ENCODE measurements at regions not wholly inside any gene's neighbourhood (a gene's known extent, or its start where the extent isn't known, plus 50 kb on each side); places are given as distances from the start of the nearest gene placed in this dataset.
"Not testable (repeated sequence)": the region's sequence is repeated elsewhere in the genome, so short reads cannot be mapped to it uniquely, and the experiment has no call there.

DNA sequence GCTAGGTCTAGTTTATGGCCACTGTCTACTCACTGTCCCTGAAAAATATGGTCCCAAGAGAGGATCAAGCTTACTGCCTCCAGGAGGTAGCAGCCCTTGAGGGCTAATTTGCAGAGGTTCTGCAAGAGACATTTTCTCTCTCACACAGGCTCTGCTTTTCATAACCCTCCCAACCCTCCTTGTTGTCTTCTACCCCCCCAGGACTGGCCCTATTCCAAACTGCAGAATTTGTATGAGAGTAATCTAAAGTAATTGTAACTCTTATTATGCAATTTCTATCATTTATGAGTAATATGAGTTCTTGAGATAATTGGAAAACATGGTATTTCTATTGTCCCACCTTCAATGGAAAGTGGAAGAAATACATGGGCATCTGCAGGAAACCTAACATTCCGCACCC, 70.4 kb upstream of the CD55 start:
- H3K27me3 ChIP-seq (ENCODE audit: control insufficient read depth, insufficient read depth, low read length): no peaks in the 10 kb centered on the region
- H3K36me3 ChIP-seq (ENCODE audit: control insufficient read depth, insufficient read depth, low read length): no peaks in the 10 kb centered on the region
- DNase-seq (ENCODE audit: low read depth): no peak
- TF ChIP-seq, protein P1, sequence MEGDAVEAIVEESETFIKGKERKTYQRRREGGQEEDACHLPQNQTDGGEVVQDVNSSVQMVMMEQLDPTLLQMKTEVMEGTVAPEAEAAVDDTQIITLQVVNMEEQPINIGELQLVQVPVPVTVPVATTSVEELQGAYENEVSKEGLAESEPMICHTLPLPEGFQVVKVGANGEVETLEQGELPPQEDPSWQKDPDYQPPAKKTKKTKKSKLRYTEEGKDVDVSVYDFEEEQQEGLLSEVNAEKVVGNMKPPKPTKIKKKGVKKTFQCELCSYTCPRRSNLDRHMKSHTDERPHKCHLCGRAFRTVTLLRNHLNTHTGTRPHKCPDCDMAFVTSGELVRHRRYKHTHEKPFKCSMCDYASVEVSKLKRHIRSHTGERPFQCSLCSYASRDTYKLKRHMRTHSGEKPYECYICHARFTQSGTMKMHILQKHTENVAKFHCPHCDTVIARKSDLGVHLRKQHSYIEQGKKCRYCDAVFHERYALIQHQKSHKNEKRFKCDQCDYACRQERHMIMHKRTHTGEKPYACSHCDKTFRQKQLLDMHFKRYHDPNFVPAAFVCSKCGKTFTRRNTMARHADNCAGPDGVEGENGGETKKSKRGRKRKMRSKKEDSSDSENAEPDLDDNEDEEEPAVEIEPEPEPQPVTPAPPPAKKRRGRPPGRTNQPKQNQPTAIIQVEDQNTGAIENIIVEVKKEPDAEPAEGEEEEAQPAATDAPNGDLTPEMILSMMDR (IDR thresholded peaks at IDR 0.05; ENCODE audit: insufficient read depth, low read depth, low read length): no peak
- POLR2A ChIA-PET: no interaction called here
- no peak overlapping the region for H3K4me3 ChIP-seq (ENCODE audit: low read depth, low read length)
- CTCF ChIA-PET: interaction anchor here (1.5 kb wide), 1 partner anchor 154 kb away, joined by 5 read pairs; no protein-coding TSS in a partner anchor

DNA sequence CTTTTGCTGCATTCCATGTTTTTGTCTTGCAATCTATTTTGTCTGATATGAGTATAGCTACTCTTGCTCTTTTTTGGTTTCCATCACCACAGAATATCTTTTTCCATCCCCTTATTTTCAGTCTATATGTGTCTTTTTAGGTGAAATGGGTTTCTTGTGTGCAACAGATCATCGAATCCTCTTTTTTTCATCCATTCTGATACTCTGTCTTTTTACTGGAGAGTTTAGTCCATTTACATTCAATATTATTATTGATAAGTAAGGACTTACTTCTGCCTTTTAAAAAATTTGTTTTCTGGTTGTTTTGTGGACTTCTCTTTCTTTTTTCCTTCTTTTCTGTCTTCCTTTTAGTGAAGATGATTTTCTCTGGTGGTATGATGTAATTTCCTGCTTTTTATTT, 64.6 kb upstream of the CD55 start:
- ChIA-PET POLR2A (no interaction called here), CTCF (interaction anchor here (2.5 kb wide), 1 partner anchor 148 kb away, joined by 7 read pairs; no protein-coding TSS in a partner anchor)
- no peak overlapping the region for H3K4me3 ChIP-seq (ENCODE audit: low read depth, low read length)

DNA sequence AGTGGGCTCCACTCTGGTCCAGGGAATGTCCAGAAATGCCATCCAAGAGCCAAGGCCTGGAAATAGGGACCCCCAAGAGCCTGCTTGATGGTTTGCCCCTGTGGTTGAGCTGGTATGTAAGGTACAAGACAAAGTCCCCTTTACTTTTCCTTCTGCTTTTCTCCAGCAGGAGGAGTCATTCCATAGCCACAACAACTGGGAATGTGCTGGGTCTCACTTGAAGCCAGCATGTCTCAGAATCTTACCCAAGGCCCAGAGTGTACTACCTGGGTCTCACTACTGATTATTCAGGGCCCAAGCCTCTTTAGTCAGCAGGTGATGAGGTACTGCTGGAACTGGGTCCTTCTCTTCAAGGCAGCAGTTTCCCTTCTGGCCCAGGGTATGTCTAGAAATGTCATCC, 62.1 kb upstream of the CD55 start:
- ChIA-PET POLR2A (no interaction called here), CTCF (interaction anchor here (0.7 to 3.5 kb wide), 15 partner anchors 10 to 264 kb away, joined by 3 to 66 read pairs (median 4); partner anchors contain the start of gene CD55)
- no peak for DNase-seq (ENCODE audit: low read depth)
- TF ChIP-seq, protein P1 (IDR thresholded peaks at IDR 0.05; ENCODE audit: insufficient read depth, low read depth, low read length): peak; percentile 55
- H3K27me3 ChIP-seq (ENCODE audit: control insufficient read depth, insufficient read depth, low read length): no peaks in the 10 kb centered on the region
- H3K4me3 ChIP-seq (ENCODE audit: low read depth, low read length): no peak overlapping the region
- no peaks in the 10 kb centered on the region for H3K36me3 ChIP-seq (ENCODE audit: control insufficient read depth, insufficient read depth, low read length)

More for the DNA sequence above, 64.6 kb upstream of the CD55 start:
- DNase-seq (ENCODE audit: low read depth): no peak
- no peaks in the 10 kb centered on the region for H3K36me3 ChIP-seq (ENCODE audit: control insufficient read depth, insufficient read depth, low read length)
- TF ChIP-seq, protein P1 (IDR thresholded peaks at IDR 0.05; ENCODE audit: insufficient read depth, low read depth, low read length): no peak
- no peaks in the 10 kb centered on the region for H3K27me3 ChIP-seq (ENCODE audit: control insufficient read depth, insufficient read depth, low read length)

DNA sequence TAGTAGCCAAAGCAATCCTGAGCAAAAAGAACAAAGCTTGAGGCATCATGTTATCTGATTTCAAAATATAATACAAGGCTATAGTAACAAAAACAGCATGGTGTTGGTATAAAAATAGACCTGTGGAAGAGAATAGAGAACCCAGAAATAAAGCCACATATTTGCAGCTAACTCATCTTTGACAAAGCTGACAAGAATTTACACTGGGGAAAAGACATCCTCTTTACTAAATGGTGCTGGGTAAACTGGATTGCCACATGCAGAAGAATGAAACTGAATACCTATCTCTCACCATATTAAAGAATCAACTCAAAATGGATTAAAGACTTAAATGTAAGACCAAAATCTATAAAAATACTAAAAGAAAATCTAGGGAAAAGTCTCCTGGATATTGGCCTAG, 59.5 kb upstream of the CD55 start:
- H3K27me3 ChIP-seq (ENCODE audit: control insufficient read depth, insufficient read depth, low read length): no peaks in the 10 kb centered on the region
- POLR2A ChIA-PET: no interaction called here
- CTCF ChIA-PET: interaction anchor here (0.9 to 1.3 kb wide), 3 partner anchors 140 to 146 kb away, joined by 3 to 6 read pairs (median 3); no protein-coding TSS in a partner anchor
- DNase-seq (ENCODE audit: low read depth): no peak
- H3K4me3 ChIP-seq (ENCODE audit: low read depth, low read length): no peak overlapping the region
- H3K36me3 ChIP-seq (ENCODE audit: control insufficient read depth, insufficient read depth, low read length): no peaks in the 10 kb centered on the region
- TF ChIP-seq, protein P1 (IDR thresholded peaks at IDR 0.05; ENCODE audit: insufficient read depth, low read depth, low read length): no peak

DNA sequence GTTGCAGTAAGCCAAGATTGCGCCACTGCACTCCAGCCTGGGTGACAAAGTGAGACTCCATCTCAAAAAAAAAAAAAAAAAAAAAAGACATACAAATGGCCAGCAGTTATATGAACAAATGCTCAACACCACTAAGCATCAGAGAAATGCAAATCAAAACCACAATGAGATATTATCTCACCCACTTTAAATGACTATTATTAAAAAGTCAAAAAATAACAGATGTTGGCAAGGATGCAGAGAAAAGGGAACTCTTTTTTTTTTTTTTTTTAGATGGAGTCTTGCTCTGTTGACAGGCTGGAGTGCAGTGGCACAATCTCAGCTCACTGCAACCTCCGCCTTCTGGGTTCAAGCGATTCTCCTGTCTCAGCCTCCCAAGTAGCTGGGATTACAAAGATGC, 58.6 kb upstream of the CD55 start:
- H3K4me3 ChIP-seq (ENCODE audit: low read depth, low read length); H3K27me3 ChIP-seq (ENCODE audit: control insufficient read depth, insufficient read depth, low read length); H3K36me3 ChIP-seq (ENCODE audit: control insufficient read depth, insufficient read depth, low read length); DNase-seq (ENCODE audit: low read depth); POLR2A ChIA-PET: not testable (repeated sequence)
- CTCF ChIA-PET: interaction anchor here (1.4 to 1.6 kb wide), 2 partner anchors 59 to 142 kb away, joined by 3 to 8 read pairs; partner anchors contain the start of gene CD55

DNA sequence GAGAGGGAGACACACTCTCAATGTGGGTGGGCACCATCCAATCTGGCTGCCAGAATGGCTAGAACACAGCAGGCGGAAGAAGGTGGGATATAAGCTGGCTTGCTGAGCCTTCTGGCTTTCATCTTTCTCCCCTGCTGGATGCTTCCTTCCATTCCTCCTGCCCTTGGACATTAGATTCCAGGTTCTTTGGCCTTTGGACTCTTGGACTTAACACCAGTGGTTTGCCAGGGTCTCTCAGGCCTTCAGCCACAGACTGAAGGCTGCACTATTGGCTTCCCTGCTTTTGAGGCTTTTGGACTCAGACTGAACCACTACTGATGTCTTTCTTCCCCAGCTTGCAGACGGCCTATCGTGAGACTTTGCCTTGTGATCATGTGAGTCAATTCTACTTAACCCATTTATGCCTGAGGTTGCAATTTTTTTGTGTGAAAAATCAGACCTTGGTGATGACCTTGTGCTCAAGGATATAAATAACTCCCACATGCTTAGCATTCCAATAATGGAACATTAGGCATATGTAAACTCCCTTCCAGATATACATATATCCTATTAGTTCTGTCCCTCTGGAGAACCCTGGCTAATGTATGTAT, 56.7 kb upstream of the CD55 start:
- CTCF ChIA-PET: no interaction called here
- no peak overlapping the region for H3K4me3 ChIP-seq (ENCODE audit: low read depth, low read length)
- no peaks in the 10 kb centered on the region for H3K36me3 ChIP-seq (ENCODE audit: control insufficient read depth, insufficient read depth, low read length)
- no peaks in the 10 kb centered on the region for H3K27me3 ChIP-seq (ENCODE audit: control insufficient read depth, insufficient read depth, low read length)
- DNase-seq (ENCODE audit: low read depth): no peak
- POLR2A ChIA-PET: no interaction called here
- TF ChIP-seq, protein P1 (IDR thresholded peaks at IDR 0.05; ENCODE audit: insufficient read depth, low read depth, low read length): no peak
